ENCODE measurements at regions not wholly inside any gene's neighbourhood (a gene's known extent, or its start where the extent isn't known, plus 50 kb on each side); places are given as distances from the start of the nearest gene placed in this dataset.

DNA sequence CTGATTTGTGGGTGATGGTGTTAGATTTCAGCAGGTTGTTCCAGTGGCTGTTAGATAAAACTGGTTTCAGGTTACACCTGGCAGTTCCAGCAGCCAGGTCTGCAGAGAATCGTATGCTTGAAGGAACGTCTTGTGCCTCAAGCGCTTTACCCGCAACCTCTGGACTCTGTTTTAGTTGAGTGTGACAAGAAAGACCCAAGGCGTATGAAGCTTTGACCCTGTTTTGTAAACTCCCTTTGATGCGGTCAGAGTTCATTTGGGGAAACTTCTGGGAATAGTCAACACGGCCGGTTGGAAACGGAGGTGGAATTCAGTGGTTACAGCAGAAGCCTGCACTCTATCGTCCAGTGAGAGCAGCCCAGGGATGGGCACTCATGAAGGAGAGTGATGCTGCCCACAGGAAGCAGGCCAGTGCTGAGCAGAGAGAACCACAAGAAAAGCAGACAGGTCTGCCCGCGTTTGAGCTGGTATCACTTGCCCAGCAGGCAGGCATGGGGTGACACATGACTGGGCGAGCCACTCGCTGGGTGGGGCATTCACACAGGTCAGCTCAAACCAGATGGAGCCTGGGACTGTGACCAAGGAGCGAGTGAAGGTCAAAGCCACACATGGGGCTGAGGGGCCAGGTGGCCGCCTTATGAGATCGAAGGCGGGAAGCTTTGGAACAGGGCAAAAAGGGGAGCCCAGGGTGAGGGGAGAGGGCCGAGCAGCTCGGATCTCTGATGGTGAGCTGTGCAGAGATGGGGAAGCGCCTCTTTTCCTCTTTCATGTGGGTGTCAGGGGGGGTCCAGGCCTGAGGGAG is 99.6 kb upstream of the MBOAT2 start:
- ATAC-seq (no peak), DNase-seq (no peak)
- Mint-ChIP-seq H3K27me3 (no peaks in the 10 kb centered on the region), H3K4me3 (no peak overlapping the region), H3K36me3 (ENCODE audit: low read depth) (no peaks in the 10 kb centered on the region), H3K27ac (no peak overlapping the region), H3K9me3 (no peaks in the 10 kb centered on the region), H3K4me1 (peaks cover 7% of the 10 kb centered on the region)

GRCh38 chr2:9101763-9102425 is 98.4 kb upstream of the MBOAT2 start:
- Mint-ChIP-seq H3K27ac (no peak overlapping the region), H3K9me3 (no peaks in the 10 kb centered on the region), H3K27me3 (peaks cover 4% of the 10 kb centered on the region), H3K4me3 (no peak overlapping the region), H3K36me3 (ENCODE audit: low read depth) (no peaks in the 10 kb centered on the region), H3K4me1 (peaks cover 7% of the 10 kb centered on the region)
- ATAC-seq (no peak), DNase-seq (no peak)

- ATAC-seq: no peak
- no peak overlapping the region for H3K27ac Mint-ChIP-seq
- H3K4me3 Mint-ChIP-seq: no peak overlapping the region
Observed at GRCh38 chr2:9100080-9100876, 96.8 kb upstream of the MBOAT2 start.

GRCh38 chr2:9099341-9099751 is 95.9 kb upstream of the MBOAT2 start:
- ATAC-seq (peak; percentile 58), DNase-seq (no peak)
- H3K27ac Mint-ChIP-seq: no peak overlapping the region
- no peaks in the 10 kb centered on the region for H3K9me3 Mint-ChIP-seq
- no peak overlapping the region for H3K4me3 Mint-ChIP-seq
- H3K27me3 Mint-ChIP-seq: peaks cover 14% of the 10 kb centered on the region
- H3K36me3 Mint-ChIP-seq (ENCODE audit: low read depth): no peaks in the 10 kb centered on the region
- H3K4me1 Mint-ChIP-seq: peaks cover 7% of the 10 kb centered on the region

More at GRCh38 chr2:9100080-9100876, 96.8 kb upstream of the MBOAT2 start:
- H3K9me3 Mint-ChIP-seq: no peaks in the 10 kb centered on the region
- no peaks in the 10 kb centered on the region for H3K36me3 Mint-ChIP-seq (ENCODE audit: low read depth)
- peaks cover 10% of the 10 kb centered on the region for H3K27me3 Mint-ChIP-seq
- peaks cover 7% of the 10 kb centered on the region for H3K4me1 Mint-ChIP-seq
- DNase-seq: no peak

DNA sequence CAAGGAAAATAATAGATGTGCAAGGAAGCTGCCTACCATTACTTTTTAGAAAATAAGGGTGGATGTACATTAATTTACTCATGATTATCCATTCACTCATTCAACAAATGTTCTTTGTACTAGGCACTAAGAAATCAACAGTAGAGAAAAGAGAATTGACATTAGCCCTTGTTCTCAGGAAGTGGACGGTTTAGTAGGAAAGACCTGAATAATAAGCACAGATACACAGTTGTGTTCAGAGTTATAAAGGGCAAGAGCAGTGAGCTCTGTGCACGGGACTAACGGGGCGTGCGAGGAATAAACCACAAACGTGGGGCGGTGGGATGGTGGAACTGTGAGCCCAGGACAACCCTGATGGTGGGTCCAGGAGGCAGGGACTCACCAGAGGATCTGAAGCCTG is 94.4 kb upstream of the MBOAT2 start:
- H3K9me3 Mint-ChIP-seq: no peaks in the 10 kb centered on the region
- H3K27me3 Mint-ChIP-seq: peaks cover 25% of the 10 kb centered on the region
- peaks cover 7% of the 10 kb centered on the region for H3K4me1 Mint-ChIP-seq
- DNase-seq: no peak
- H3K4me3 Mint-ChIP-seq: no peak overlapping the region
- no peaks in the 10 kb centered on the region for H3K36me3 Mint-ChIP-seq (ENCODE audit: low read depth)
- ATAC-seq: no peak
- no peak overlapping the region for H3K27ac Mint-ChIP-seq

- H3K36me3 Mint-ChIP-seq (ENCODE audit: low read depth): no peaks in the 10 kb centered on the region
- no peak overlapping the region for H3K4me3 Mint-ChIP-seq
- peaks cover 26% of the 10 kb centered on the region for H3K27me3 Mint-ChIP-seq
- no peaks in the 10 kb centered on the region for H3K9me3 Mint-ChIP-seq
- DNase-seq: no peak
- H3K4me1 Mint-ChIP-seq: peaks cover 7% of the 10 kb centered on the region
- no peak for ATAC-seq
- H3K27ac Mint-ChIP-seq: peak overlapping the region; percentile 9
Observed at GRCh38 chr2:9097239-9097638, 93.8 kb upstream of the MBOAT2 start.

- no peaks in the 10 kb centered on the region for H3K9me3 Mint-ChIP-seq
- no peak for DNase-seq
- H3K27me3 Mint-ChIP-seq: peaks cover 29% of the 10 kb centered on the region
Observed at GRCh38 chr2:9096761-9097160, 93.3 kb upstream of the MBOAT2 start.

DNA sequence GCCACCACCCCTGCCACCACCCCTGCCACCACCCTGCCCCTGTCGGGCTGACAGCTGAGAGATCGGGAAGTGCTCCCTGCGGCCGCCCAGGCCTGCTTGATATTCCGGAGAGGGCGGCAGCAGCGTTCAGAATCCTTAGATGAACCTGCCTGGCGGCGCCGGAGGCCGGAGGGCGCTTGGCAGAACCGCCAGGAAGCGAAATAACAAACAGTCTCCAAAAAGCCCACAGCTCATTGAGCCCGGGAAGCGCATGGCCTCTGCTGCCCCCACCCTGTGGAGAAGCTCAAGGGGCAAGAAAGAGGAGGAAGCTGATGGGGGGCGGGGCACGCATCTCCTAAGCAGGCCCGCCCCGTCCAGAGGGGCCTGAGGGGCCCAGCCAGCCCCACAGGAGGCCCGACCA is 92.2 kb upstream of the MBOAT2 start:
- no peak overlapping the region for H3K4me3 Mint-ChIP-seq
- no peaks in the 10 kb centered on the region for H3K9me3 Mint-ChIP-seq
- no peak overlapping the region for H3K27ac Mint-ChIP-seq
- peaks cover 29% of the 10 kb centered on the region for H3K27me3 Mint-ChIP-seq
- no peak for ATAC-seq
- DNase-seq: no peak
- no peaks in the 10 kb centered on the region for H3K36me3 Mint-ChIP-seq (ENCODE audit: low read depth)
- H3K4me1 Mint-ChIP-seq: peaks cover 7% of the 10 kb centered on the region

More at GRCh38 chr2:9096761-9097160, 93.3 kb upstream of the MBOAT2 start:
- no peak overlapping the region for H3K4me3 Mint-ChIP-seq
- H3K27ac Mint-ChIP-seq: no peak overlapping the region
- no peak for ATAC-seq
- no peaks in the 10 kb centered on the region for H3K36me3 Mint-ChIP-seq (ENCODE audit: low read depth)
- peaks cover 7% of the 10 kb centered on the region for H3K4me1 Mint-ChIP-seq

GRCh38 chr2:9095226-9095625 is 91.7 kb upstream of the MBOAT2 start:
- DNase-seq: no peak
- H3K27me3 Mint-ChIP-seq: peaks cover 29% of the 10 kb centered on the region
- no peaks in the 10 kb centered on the region for H3K9me3 Mint-ChIP-seq
- H3K27ac Mint-ChIP-seq: no peak overlapping the region
- peaks cover 7% of the 10 kb centered on the region for H3K4me1 Mint-ChIP-seq
- no peak for ATAC-seq
- H3K4me3 Mint-ChIP-seq: no peak overlapping the region
- H3K36me3 Mint-ChIP-seq (ENCODE audit: low read depth): no peaks in the 10 kb centered on the region

DNA sequence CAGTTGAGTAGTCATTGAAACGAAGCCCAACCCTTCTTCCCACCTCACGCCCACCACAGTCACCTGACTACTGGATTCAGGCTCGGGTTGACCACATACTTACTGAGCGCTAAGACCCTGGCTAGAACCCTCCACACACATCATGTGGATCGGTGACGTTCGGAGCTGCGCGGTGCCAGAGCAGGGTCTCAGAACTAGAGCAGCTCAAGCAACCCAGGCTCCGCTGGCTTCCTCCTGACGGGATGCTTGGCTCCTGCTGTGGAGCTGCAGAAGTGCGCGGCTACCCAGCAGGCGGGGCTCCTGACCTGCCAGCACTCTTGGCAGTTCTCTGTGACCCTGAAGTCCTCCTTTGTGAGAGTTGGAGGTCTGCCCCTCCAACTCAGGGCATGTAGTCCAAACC is 90.6 kb upstream of the MBOAT2 start:
- ATAC-seq (no peak), DNase-seq (no peak)
- no peaks in the 10 kb centered on the region for H3K36me3 Mint-ChIP-seq (ENCODE audit: low read depth)
- peaks cover 3% of the 10 kb centered on the region for H3K4me1 Mint-ChIP-seq
- H3K4me3 Mint-ChIP-seq: no peak overlapping the region
- H3K9me3 Mint-ChIP-seq: no peaks in the 10 kb centered on the region
- peaks cover 29% of the 10 kb centered on the region for H3K27me3 Mint-ChIP-seq
- no peak overlapping the region for H3K27ac Mint-ChIP-seq

DNA sequence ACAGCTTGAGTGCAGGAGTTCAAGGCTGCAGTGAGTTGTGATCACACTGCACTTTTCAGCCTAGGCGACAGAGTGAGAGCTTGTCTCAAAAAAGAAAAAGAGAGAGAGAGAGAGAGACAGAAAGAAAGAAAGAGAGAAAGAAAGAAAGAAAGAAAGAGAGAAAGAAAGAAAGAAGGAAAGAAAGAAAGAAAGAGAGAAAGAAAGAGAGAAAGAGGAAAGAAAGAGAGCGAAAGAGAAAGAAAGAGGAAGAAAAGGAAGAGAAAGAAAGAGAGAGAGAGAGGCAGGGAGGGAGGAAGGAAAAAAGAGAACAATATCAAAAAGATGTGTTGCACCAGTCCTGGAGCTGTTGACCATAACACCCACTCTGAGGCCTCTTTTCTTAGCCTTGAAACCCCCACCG is 89.8 kb upstream of the MBOAT2 start:
- DNase-seq (no peak), ATAC-seq (no peak)
- Mint-ChIP-seq H3K4me1 (no peaks in the 10 kb centered on the region), H3K27me3 (peaks cover 29% of the 10 kb centered on the region), H3K27ac (no peak overlapping the region), H3K36me3 (ENCODE audit: low read depth) (no peaks in the 10 kb centered on the region), H3K9me3 (no peaks in the 10 kb centered on the region), H3K4me3 (no peak overlapping the region)

GRCh38 chr2:9092383-9093282 is 89.1 kb upstream of the MBOAT2 start:
- Mint-ChIP-seq H3K27ac (no peak overlapping the region), H3K27me3 (peaks cover 29% of the 10 kb centered on the region), H3K4me1 (no peaks in the 10 kb centered on the region), H3K9me3 (no peaks in the 10 kb centered on the region), H3K36me3 (ENCODE audit: low read depth) (no peaks in the 10 kb centered on the region), H3K4me3 (no peak overlapping the region)
- DNase-seq: no peak
- ATAC-seq: no peak

DNA sequence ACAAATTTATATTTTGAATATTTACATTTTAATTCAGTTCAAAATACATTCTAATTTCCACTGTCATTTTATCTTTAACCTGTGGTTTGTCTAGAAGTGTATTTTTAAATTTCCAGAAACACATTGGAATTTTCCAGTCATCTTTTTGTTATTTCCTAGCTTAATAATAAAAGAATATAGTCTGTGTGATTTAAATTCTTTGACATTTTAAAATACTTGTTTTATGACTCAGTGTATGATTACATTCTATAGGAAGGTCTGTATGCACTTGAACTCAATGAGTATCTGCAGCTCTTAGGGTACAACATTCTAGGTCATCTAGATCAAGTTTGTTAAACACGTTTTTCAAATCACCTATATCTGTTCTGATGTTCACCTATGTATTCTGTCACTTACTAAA is 88.3 kb upstream of the MBOAT2 start:
- H3K4me3 Mint-ChIP-seq: no peak overlapping the region
- H3K27ac Mint-ChIP-seq: no peak overlapping the region
- ATAC-seq (no peak), DNase-seq (no peak)
- no peaks in the 10 kb centered on the region for H3K4me1 Mint-ChIP-seq
- H3K9me3 Mint-ChIP-seq: no peaks in the 10 kb centered on the region
- H3K36me3 Mint-ChIP-seq (ENCODE audit: low read depth): no peaks in the 10 kb centered on the region
- peaks cover 25% of the 10 kb centered on the region for H3K27me3 Mint-ChIP-seq

DNA sequence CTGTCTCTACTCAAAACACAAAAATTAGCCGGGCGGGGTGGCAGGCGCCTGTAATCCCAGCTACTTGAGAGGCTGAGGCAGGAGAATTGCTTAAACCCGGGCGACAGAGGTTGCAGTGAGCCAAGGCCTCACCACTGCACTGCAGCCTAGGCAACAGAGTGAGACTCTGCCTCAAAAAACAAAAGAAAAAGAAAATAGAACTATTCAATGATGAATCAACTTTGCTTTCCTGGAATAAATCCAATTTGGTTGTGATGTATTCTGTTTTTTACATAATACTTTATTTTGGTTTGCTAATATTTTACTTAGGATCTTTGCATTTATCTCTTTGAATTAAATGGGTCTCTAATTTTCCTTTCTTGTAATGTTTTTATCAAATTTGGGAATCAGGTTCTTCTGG is 86.3 kb upstream of the MBOAT2 start:
- Mint-ChIP-seq H3K4me1 (no peaks in the 10 kb centered on the region), H3K36me3 (ENCODE audit: low read depth) (no peaks in the 10 kb centered on the region), H3K27me3 (peaks cover 15% of the 10 kb centered on the region), H3K9me3 (no peaks in the 10 kb centered on the region), H3K4me3 (no peak overlapping the region), H3K27ac (no peak overlapping the region)
- no peak for ATAC-seq
- DNase-seq: no peak
